Caco-2 (cell line): ENCODE measurements at regions not wholly inside any gene's neighbourhood (a gene's known extent, or its start where the extent isn't known, plus 50 kb on each side); places are given as distances from the start of the nearest gene placed in this dataset.

Experiments used
- BruUV-seq: library from RNA; stranded (reverse); fragments of 400-500 nt; replicated peaks from 2 replicates; lab custom pipeline; 2021; lab: Mats Ljungman, UMichigan
- CTCF ChIA-PET: fragments of 300-600 bp; sonication (Branson Sonifier 250); formaldehyde crosslinking; loops from one replicate; lab custom pipeline; 2022; ENCODE audit warnings: antibody characterized with exemption; lab: Charles Lee
- POLR2A ChIA-PET: fragments of 300-600 bp; sonication (Branson Sonifier 250); formaldehyde crosslinking; loops from one replicate; lab custom pipeline; 2022; ENCODE audit warnings: antibody characterized with exemption; lab: Charles Lee
- DNase-seq, 2 experiments: peaks; one replicate each; pipeline versions ENCODE4 v3.0.0 to v3.0.0-alpha.2; 2020 to 2022
- H3K27me3 ChIP-seq: replicated peaks from 2 replicates; pipeline ENCODE4 v1.6.0; 2011; ENCODE audit warnings: low read length; ENCODE audit not compliant: control insufficient read depth, insufficient read depth
- H3K36me3 ChIP-seq: 2 replicates; pipeline ENCODE4 v1.5.1; 2011; ENCODE audit warnings: low read length; ENCODE audit not compliant: control insufficient read depth, insufficient read depth
- H3K4me1 ChIP-seq: fragments of 250-450 bp; sonication (Bioruptor Pico); 2 replicates; pipeline ENCODE4 v1.5.1; 2020; ENCODE audit warnings: mild to moderate bottlenecking
- H3K4me3 ChIP-seq: 2 replicates; pipeline ENCODE4 v1.5.1; 2011; ENCODE audit warnings: low read depth, mild to moderate bottlenecking, control low read depth, low read length
- H3K9me3 ChIP-seq: fragments of 250-450 bp; sonication (Bioruptor Pico); 2 replicates; pipeline ENCODE4 v1.5.1; 2020; ENCODE audit warnings: mild to moderate bottlenecking, moderate library complexity
- H3K27ac Mint-ChIP-seq: one replicate; pipeline ENCODE4 v1.8.0; 2022; ENCODE audit warnings: mixed read lengths; ENCODE audit not compliant: unreplicated experiment
- H3K27me3 Mint-ChIP-seq: one replicate; pipeline ENCODE4 v1.8.0; 2022; ENCODE audit warnings: mixed read lengths; ENCODE audit not compliant: insufficient read depth, unreplicated experiment
- H3K36me3 Mint-ChIP-seq: one replicate; pipeline ENCODE4 v1.8.0; 2022; ENCODE audit warnings: mild to moderate bottlenecking, mixed read lengths; ENCODE audit not compliant: insufficient read depth, unreplicated experiment
- H3K4me1 Mint-ChIP-seq: one replicate; pipeline ENCODE4 v1.8.0; 2022; ENCODE audit warnings: low read depth, mixed read lengths; ENCODE audit not compliant: unreplicated experiment
- H3K4me3 Mint-ChIP-seq: one replicate; pipeline ENCODE4 v1.8.0; 2022; ENCODE audit warnings: mild to moderate bottlenecking, moderate library complexity, mixed read lengths; ENCODE audit not compliant: unreplicated experiment
- H3K9me3 Mint-ChIP-seq: one replicate; pipeline ENCODE4 v1.8.0; 2022; ENCODE audit warnings: mixed read lengths; ENCODE audit not compliant: unreplicated experiment
- intact Hi-C: fragments of 100-400 bp; cut with micrococcal nuclease; formaldehyde crosslinking; loops from one replicate; pipeline ENCODE4 v1.10.0; 2022; ENCODE audit not compliant: unreplicated experiment
- TF ChIP-seq, protein P1 (sequence below), 2 experiments: fragments of 200-600 bp in 1 of 2; IDR thresholded peaks; 1 replicate in 1 of 2; 2 replicates in 1 of 2; pipeline versions ENCODE4 v1.5.1 to v1.8.0; 2011 to 2022; ENCODE audit warnings: antibody characterized with exemption in 1 of 2, control low read depth in 1 of 2, inconsistent platforms in 1 of 2, low read depth in 1 of 2, low read length in 1 of 2, mild to moderate bottlenecking in 1 of 2, moderate library complexity in 1 of 2; ENCODE audit not compliant: insufficient read depth in 1 of 2, severe bottlenecking in 1 of 2, unreplicated experiment in 1 of 2

- Mint-ChIP-seq H3K9me3 (no peaks in the 10 kb centered on the region), H3K4me3 (no peak overlapping the region), H3K27ac (no peak overlapping the region), H3K27me3 (peaks cover 13% of the 10 kb centered on the region), H3K4me1 (no peaks in the 10 kb centered on the region), H3K36me3 (no peaks in the 10 kb centered on the region)
- no peaks in the 10 kb centered on the region for H3K4me1 ChIP-seq
- H3K27me3 ChIP-seq = no peaks in the 10 kb centered on the region
- no TSS peak for BruUV-seq
- ChIA-PET POLR2A (no interaction called here), CTCF (no interaction called here)
- TF ChIP-seq, protein P1, sequence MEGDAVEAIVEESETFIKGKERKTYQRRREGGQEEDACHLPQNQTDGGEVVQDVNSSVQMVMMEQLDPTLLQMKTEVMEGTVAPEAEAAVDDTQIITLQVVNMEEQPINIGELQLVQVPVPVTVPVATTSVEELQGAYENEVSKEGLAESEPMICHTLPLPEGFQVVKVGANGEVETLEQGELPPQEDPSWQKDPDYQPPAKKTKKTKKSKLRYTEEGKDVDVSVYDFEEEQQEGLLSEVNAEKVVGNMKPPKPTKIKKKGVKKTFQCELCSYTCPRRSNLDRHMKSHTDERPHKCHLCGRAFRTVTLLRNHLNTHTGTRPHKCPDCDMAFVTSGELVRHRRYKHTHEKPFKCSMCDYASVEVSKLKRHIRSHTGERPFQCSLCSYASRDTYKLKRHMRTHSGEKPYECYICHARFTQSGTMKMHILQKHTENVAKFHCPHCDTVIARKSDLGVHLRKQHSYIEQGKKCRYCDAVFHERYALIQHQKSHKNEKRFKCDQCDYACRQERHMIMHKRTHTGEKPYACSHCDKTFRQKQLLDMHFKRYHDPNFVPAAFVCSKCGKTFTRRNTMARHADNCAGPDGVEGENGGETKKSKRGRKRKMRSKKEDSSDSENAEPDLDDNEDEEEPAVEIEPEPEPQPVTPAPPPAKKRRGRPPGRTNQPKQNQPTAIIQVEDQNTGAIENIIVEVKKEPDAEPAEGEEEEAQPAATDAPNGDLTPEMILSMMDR (IDR thresholded peaks at IDR 0.05; ENCODE audit: insufficient read depth in 1 of 2, low read depth in 1 of 2, low read length in 1 of 2, severe bottlenecking in 1 of 2, unreplicated experiment in 1 of 2) = no peak
- no peaks in the 10 kb centered on the region for H3K36me3 ChIP-seq
- DNase-seq = no peak
- intact Hi-C loops = no loop called here
- H3K4me3 ChIP-seq = no peak overlapping the region
- no peaks in the 10 kb centered on the region for H3K9me3 ChIP-seq
Measured at GRCh38 chr9:113774963-113775362, 101.1 kb upstream of the ZNF618 start.

- TF ChIP-seq, protein P1 (IDR thresholded peaks at IDR 0.05; ENCODE audit: insufficient read depth in 1 of 2, low read depth in 1 of 2, low read length in 1 of 2, severe bottlenecking in 1 of 2, unreplicated experiment in 1 of 2) = no peak
- BruUV-seq = no TSS peak
- intact Hi-C loops = no loop called here
Measured at GRCh38 chr9:113775749-113776148, 100.4 kb upstream of the ZNF618 start.

GRCh38 chr9:113776194-113776593 is 99.9 kb upstream of the ZNF618 start:
- no peaks in the 10 kb centered on the region for H3K4me1 Mint-ChIP-seq
- H3K4me3 Mint-ChIP-seq = no peak overlapping the region
- H3K27me3 ChIP-seq = no peaks in the 10 kb centered on the region
- DNase-seq = no peak
- H3K9me3 Mint-ChIP-seq = no peaks in the 10 kb centered on the region
- no peaks in the 10 kb centered on the region for H3K36me3 ChIP-seq
- H3K9me3 ChIP-seq = no peaks in the 10 kb centered on the region
- no peak overlapping the region for H3K27ac Mint-ChIP-seq
- H3K36me3 Mint-ChIP-seq = no peaks in the 10 kb centered on the region
- ChIA-PET POLR2A (no interaction called here), CTCF (no interaction called here)
- intact Hi-C loops = no loop called here
- peaks cover 21% of the 10 kb centered on the region for H3K27me3 Mint-ChIP-seq
- H3K4me1 ChIP-seq = no peaks in the 10 kb centered on the region
- TF ChIP-seq, protein P1 (IDR thresholded peaks at IDR 0.05; ENCODE audit: insufficient read depth in 1 of 2, low read depth in 1 of 2, low read length in 1 of 2, severe bottlenecking in 1 of 2, unreplicated experiment in 1 of 2) = no peak
- BruUV-seq = no TSS peak
- H3K4me3 ChIP-seq = no peak overlapping the region

More at GRCh38 chr9:113775749-113776148, 100.4 kb upstream of the ZNF618 start:
- Histone ChIP-seq H3K4me1 (no peaks in the 10 kb centered on the region), H3K4me3 (no peak overlapping the region), H3K9me3 (no peaks in the 10 kb centered on the region), H3K27me3 (no peaks in the 10 kb centered on the region), H3K36me3 (no peaks in the 10 kb centered on the region)
- Mint-ChIP-seq H3K36me3 (no peaks in the 10 kb centered on the region), H3K4me3 (no peak overlapping the region), H3K27ac (no peak overlapping the region), H3K27me3 (peaks cover 19% of the 10 kb centered on the region), H3K4me1 (no peaks in the 10 kb centered on the region), H3K9me3 (no peaks in the 10 kb centered on the region)
- CTCF ChIA-PET = no interaction called here
- no peak for DNase-seq
- POLR2A ChIA-PET = no interaction called here
